OCI-LY1 (cell line): ENCODE measurements at regions not wholly inside any gene's neighbourhood (a gene's known extent, or its start where the extent isn't known, plus 50 kb on each side); places are given as distances from the start of the nearest gene placed in this dataset.

Source experiments
- EZH2 ChIP-seq: fragments of 200-600 bp; sonication (generic), shearing (Covaris generic); IDR thresholded peaks from 2 replicates; pipeline ENCODE4 v1.8.0; 2017; ENCODE audit warnings: borderline replicate concordance, mixed run types, mild to moderate bottlenecking, antibody characterized with exemption, low read length, moderate library complexity, mixed read lengths
- TF ChIP-seq, protein P1 (sequence below): fragments of 200-600 bp; sonication (generic), shearing (Covaris generic); IDR thresholded peaks from 2 replicates; pipeline ENCODE4 v1.5.1; 2017; ENCODE audit warnings: mild to moderate bottlenecking, antibody characterized with exemption, low read length, moderate library complexity, mixed read lengths

DNA sequence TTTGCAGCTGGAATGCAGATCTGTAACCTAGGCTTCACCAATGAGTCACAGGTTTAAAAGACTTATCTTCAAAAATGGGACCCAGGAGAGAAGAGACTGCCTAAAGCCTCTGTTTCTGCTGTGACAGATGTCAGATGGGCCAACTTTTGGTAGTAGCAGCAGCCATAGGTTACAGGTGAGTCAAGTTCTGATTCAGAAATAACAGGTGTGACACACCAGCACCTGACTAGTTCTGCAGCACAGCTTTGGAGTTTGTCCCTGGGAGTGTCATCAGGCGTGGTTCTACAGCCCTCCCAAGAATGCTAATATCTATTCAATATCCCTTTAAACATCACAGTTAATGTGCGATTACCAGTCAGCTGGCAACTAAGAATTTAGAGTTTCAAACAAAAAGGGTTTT is 121.9 kb upstream of the BTN3A2 start:
- TF ChIP-seq, protein P1, sequence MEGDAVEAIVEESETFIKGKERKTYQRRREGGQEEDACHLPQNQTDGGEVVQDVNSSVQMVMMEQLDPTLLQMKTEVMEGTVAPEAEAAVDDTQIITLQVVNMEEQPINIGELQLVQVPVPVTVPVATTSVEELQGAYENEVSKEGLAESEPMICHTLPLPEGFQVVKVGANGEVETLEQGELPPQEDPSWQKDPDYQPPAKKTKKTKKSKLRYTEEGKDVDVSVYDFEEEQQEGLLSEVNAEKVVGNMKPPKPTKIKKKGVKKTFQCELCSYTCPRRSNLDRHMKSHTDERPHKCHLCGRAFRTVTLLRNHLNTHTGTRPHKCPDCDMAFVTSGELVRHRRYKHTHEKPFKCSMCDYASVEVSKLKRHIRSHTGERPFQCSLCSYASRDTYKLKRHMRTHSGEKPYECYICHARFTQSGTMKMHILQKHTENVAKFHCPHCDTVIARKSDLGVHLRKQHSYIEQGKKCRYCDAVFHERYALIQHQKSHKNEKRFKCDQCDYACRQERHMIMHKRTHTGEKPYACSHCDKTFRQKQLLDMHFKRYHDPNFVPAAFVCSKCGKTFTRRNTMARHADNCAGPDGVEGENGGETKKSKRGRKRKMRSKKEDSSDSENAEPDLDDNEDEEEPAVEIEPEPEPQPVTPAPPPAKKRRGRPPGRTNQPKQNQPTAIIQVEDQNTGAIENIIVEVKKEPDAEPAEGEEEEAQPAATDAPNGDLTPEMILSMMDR: no peak
- no peak for TF ChIP-seq EZH2
